ENCODE measurements at regions not wholly inside any gene's neighbourhood (a gene's known extent, or its start where the extent isn't known, plus 50 kb on each side); places are given as distances from the start of the nearest gene placed in this dataset.

- DNase-seq (ENCODE audit: low read depth), result no peak
- H3K4me3 ChIP-seq (ENCODE audit: low read depth, low read length), result no peak overlapping the region
Observed at GRCh38 chr18:39942702-39943101, 2012.3 kb upstream of the PIK3C3 start.

- no peak for DNase-seq (ENCODE audit: low read depth)
- H3K4me3 ChIP-seq (ENCODE audit: low read depth, low read length), result no peak overlapping the region
Observed at GRCh38 chr18:39938676-39939608, 2016.1 kb upstream of the PIK3C3 start.

DNA sequence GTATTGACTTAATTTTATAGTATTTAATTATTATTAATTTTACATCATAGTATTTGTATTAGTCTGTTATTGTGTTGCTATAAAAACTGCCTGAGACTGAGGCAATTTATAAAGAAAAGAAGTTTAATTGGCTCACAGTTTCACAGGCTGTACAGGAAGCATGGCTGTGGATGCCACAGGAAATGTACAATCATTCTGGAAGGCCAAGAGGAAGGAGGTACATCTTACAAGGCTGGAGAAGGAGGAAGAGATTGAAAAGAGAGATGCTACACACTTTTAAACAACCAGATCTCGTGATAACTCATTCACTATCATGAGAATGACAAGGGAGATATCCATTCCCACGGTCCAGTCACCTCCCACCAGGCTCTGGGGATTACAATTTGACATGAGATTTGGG is 2019.4 kb upstream of the PIK3C3 start:
- DNase-seq (ENCODE audit: low read depth), result no peak
- H3K4me3 ChIP-seq (ENCODE audit: low read depth, low read length), result no peak overlapping the region

GRCh38 chr18:39918847-39919246 is 2036.2 kb upstream of the PIK3C3 start:
- no peak overlapping the region for H3K4me3 ChIP-seq (ENCODE audit: low read depth, low read length)
- DNase-seq (ENCODE audit: low read depth), result no peak

GRCh38 chr18:39913672-39914366 is 2041.2 kb upstream of the PIK3C3 start:
- no peak overlapping the region for H3K4me3 ChIP-seq (ENCODE audit: low read depth, low read length)
- DNase-seq (ENCODE audit: low read depth), result no peak

- no peak for DNase-seq (ENCODE audit: low read depth)
- no peak overlapping the region for H3K4me3 ChIP-seq (ENCODE audit: low read depth, low read length)
Observed at GRCh38 chr18:39911716-39912115, 2043.3 kb upstream of the PIK3C3 start.

GRCh38 chr18:39909706-39910105 is 2045.3 kb upstream of the PIK3C3 start:
- peak; percentile 43 for DNase-seq (ENCODE audit: low read depth)
- no peak overlapping the region for H3K4me3 ChIP-seq (ENCODE audit: low read depth, low read length)

GRCh38 chr18:39886136-39886535 is 2068.9 kb upstream of the PIK3C3 start:
- no peak for DNase-seq (ENCODE audit: low read depth)
- H3K4me3 ChIP-seq (ENCODE audit: low read depth, low read length), result no peak overlapping the region

DNA sequence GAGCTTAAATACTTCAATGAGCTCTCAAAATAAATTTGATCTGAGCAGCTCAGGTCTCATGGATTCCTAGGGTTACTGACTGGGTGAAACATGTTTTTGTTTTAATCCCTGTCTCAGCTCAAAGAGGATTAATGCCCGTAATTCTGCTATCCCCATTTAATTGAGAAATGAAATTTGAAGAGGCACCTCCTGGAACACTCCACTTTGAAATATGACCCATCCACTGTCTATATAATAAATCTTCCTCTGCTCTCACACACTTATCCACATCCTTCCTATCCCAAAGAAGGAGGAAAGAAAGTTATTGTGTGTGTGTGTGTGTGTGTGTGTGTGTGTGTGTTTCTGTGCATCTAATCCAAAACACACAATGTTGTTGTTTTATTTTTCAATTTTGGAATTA is 2082.4 kb upstream of the PIK3C3 start:
- DNase-seq (ENCODE audit: low read depth), result no peak
- H3K4me3 ChIP-seq (ENCODE audit: low read depth, low read length), result no peak overlapping the region

GRCh38 chr18:39871961-39872360 is 2083.1 kb upstream of the PIK3C3 start:
- DNase-seq (ENCODE audit: low read depth), result no peak
- no peak overlapping the region for H3K4me3 ChIP-seq (ENCODE audit: low read depth, low read length)

- peak; percentile 63 for DNase-seq (ENCODE audit: low read depth)
- no peak overlapping the region for H3K4me3 ChIP-seq (ENCODE audit: low read depth, low read length)
Observed at GRCh38 chr18:39870591-39870990, 2084.4 kb upstream of the PIK3C3 start.

DNA sequence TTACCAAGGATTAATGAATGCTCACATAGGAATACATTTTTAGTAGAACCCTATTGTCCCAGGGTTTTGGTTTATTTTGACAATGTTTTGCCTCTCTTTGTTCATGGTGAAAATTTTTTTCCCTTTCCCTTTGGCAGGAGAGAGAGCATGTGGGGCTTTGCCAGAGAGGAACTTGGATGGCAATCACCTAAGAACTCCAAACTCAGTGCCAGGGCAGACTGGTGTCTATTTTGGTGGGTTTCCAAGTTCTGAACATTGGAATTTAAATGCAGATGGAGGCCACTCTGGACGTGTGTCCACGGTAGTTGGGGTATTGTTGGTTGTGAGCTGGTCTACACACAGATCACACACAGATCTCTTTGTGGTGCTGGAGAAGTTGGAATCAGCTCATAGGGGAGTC is 2091.1 kb upstream of the PIK3C3 start:
- no peak for DNase-seq (ENCODE audit: low read depth)
- H3K4me3 ChIP-seq (ENCODE audit: low read depth, low read length), result no peak overlapping the region

DNA sequence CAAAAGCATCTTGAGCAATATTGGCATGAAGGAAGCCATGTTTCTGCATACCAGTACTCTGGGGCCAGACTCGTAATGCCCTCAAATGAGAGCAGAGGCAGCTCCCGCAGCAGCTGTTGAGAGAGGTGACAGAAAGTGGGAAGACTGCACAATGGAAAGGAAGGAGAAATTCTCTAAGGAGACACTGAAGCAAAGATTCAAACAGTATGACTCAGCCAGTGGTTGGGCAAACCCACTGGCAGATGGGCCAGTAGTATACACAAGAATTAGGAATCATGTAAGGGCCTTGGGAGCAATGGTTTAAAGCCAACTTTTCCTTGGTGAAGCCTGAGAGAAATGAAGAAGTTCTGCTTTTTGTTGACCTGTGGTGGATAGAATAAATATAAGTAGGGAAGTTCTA is 2092.7 kb upstream of the PIK3C3 start:
- H3K4me3 ChIP-seq (ENCODE audit: low read depth, low read length), result no peak overlapping the region
- peak; percentile 67 for DNase-seq (ENCODE audit: low read depth)

DNA sequence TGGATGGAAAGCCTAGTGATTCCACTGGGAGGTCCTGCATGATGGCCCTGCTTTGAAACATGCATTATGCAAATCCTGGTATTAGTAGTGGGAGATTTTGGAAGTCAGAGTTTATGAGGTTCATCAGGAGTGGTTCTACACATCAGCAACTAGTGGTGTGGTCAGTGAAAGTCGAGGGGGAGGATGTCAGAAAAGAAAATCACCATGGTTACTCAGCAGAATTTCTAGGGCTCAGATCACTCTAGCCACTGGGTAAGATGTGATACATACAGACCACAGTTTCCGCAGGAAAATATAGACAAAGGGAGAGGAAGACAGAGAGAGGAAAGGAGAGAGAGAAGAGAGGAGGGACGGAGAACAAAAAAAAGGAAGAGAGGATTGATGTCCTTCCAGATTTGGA is 2100.7 kb upstream of the PIK3C3 start:
- H3K4me3 ChIP-seq (ENCODE audit: low read depth, low read length), result no peak overlapping the region

DNA sequence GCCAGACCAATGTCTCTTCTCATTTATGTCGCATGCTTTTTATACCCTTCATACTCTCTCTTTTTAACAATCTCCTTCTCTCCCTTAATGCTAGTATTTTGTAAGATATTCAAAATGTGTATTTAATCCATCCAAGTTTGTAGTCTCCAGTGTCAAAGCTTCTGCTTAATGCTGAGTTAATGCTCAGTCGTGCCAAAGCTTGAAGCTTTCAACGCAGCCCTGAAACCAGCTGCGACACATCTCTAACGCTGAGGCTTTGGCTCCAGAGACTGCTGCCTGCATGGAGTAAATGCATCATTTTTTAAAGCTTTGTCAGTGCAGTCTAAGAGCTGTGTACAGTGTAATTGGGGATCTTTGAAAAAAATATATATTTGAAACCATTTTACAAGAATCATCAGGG is 2108.8 kb upstream of the PIK3C3 start:
- H3K4me3 ChIP-seq (ENCODE audit: low read depth, low read length), result no peak overlapping the region
- DNase-seq (ENCODE audit: low read depth), result no peak

More for the DNA sequence above, 2100.7 kb upstream of the PIK3C3 start:
- DNase-seq (ENCODE audit: low read depth), result no peak

GRCh38 chr18:39845631-39846030 is 2109.4 kb upstream of the PIK3C3 start:
- no peak for DNase-seq (ENCODE audit: low read depth)
- H3K4me3 ChIP-seq (ENCODE audit: low read depth, low read length), result no peak overlapping the region

GRCh38 chr18:39845106-39845505 is 2109.9 kb upstream of the PIK3C3 start:
- DNase-seq (ENCODE audit: low read depth), result no peak
- H3K4me3 ChIP-seq (ENCODE audit: low read depth, low read length), result no peak overlapping the region

DNA sequence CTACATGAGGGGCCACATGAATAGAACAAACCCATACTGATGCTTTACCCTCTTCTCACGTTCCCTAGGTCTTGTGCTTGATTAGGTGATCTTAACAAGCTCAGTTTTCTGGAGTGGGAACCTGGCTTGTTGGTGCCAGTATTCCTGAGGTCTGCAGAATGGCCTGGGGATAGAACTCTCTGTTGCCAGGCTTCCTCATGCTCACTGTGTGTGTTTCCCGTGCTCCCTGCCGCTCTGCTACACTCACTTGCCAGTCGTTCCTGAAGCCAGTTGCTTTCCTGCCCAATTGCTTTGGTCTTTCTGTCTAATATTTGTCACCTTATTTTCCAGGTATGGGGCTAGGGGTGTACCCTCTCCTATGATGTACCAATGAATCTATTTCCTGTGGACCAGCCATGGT is 2111.5 kb upstream of the PIK3C3 start:
- no peak overlapping the region for H3K4me3 ChIP-seq (ENCODE audit: low read depth, low read length)
- DNase-seq (ENCODE audit: low read depth), result no peak

- no peak for DNase-seq (ENCODE audit: low read depth)
- no peak overlapping the region for H3K4me3 ChIP-seq (ENCODE audit: low read depth, low read length)
Observed at GRCh38 chr18:39842366-39842914, 2112.6 kb upstream of the PIK3C3 start.

Measured in skeletal muscle cell (primary cell).